ENCODE measurements at regions not wholly inside any gene's neighbourhood (a gene's known extent, or its start where the extent isn't known, plus 50 kb on each side); places are given as distances from the start of the nearest gene placed in this dataset.
A peak's percentile ranks its signal among the peaks of the same experiment; 100 is the strongest.
"Not testable (repeated sequence)": the region's sequence is repeated elsewhere in the genome, so short reads cannot be mapped to it uniquely, and the experiment has no call there.

- DNase-seq (ENCODE audit: low read depth): no peak
Measured at GRCh38 chr4:131638781-131639180, 1510.3 kb upstream of the PCDH10 start.

GRCh38 chr4:131644619-131645018 lies 1504.5 kb upstream of the PCDH10 start:
- no peak for DNase-seq (ENCODE audit: low read depth)

GRCh38 chr4:131649227-131649626 lies 1499.9 kb upstream of the PCDH10 start:
- DNase-seq (ENCODE audit: low read depth): no peak

- DNase-seq (ENCODE audit: low read depth): no peak
Measured at GRCh38 chr4:131650951-131651350, 1498.1 kb upstream of the PCDH10 start.

- DNase-seq (ENCODE audit: low read depth): not testable (repeated sequence)
Measured at GRCh38 chr4:131683314-131683713, 1465.8 kb upstream of the PCDH10 start.

- no peak for DNase-seq (ENCODE audit: low read depth)
Measured at GRCh38 chr4:131721883-131722282, 1427.2 kb upstream of the PCDH10 start.

- not testable (repeated sequence) for DNase-seq (ENCODE audit: low read depth)
Measured at GRCh38 chr4:131723069-131723468, 1426.0 kb upstream of the PCDH10 start.

GRCh38 chr4:131724847-131725246 lies 1424.2 kb upstream of the PCDH10 start:
- DNase-seq (ENCODE audit: low read depth): peak; percentile 16

- DNase-seq (ENCODE audit: low read depth): not testable (repeated sequence)
Measured at GRCh38 chr4:131725521-131725920, 1423.6 kb upstream of the PCDH10 start.

- not testable (repeated sequence) for DNase-seq (ENCODE audit: low read depth)
Measured at GRCh38 chr4:131726940-131727339, 1422.2 kb upstream of the PCDH10 start.

GRCh38 chr4:131727418-131727817 lies 1421.7 kb upstream of the PCDH10 start:
- not testable (repeated sequence) for DNase-seq (ENCODE audit: low read depth)

- DNase-seq (ENCODE audit: low read depth): not testable (repeated sequence)
Measured at GRCh38 chr4:131729205-131729604, 1419.9 kb upstream of the PCDH10 start.

GRCh38 chr4:131729716-131730398 lies 1419.2 kb upstream of the PCDH10 start:
- DNase-seq (ENCODE audit: low read depth): not testable (repeated sequence)

- not testable (repeated sequence) for DNase-seq (ENCODE audit: low read depth)
Measured at GRCh38 chr4:131730574-131730973, 1418.5 kb upstream of the PCDH10 start.

GRCh38 chr4:131732034-131732630 lies 1417.0 kb upstream of the PCDH10 start:
- not testable (repeated sequence) for DNase-seq (ENCODE audit: low read depth)

GRCh38 chr4:131734321-131734720 lies 1414.8 kb upstream of the PCDH10 start:
- DNase-seq (ENCODE audit: low read depth): not testable (repeated sequence)

- not testable (repeated sequence) for DNase-seq (ENCODE audit: low read depth)
Measured at GRCh38 chr4:131734851-131735385, 1414.2 kb upstream of the PCDH10 start.

GRCh38 chr4:131738991-131739390 lies 1410.1 kb upstream of the PCDH10 start:
- not testable (repeated sequence) for DNase-seq (ENCODE audit: low read depth)

- DNase-seq (ENCODE audit: low read depth): not testable (repeated sequence)
Measured at GRCh38 chr4:131741836-131742235, 1407.3 kb upstream of the PCDH10 start.

GRCh38 chr4:131742536-131743205 lies 1406.4 kb upstream of the PCDH10 start:
- DNase-seq (ENCODE audit: low read depth): not testable (repeated sequence)

- DNase-seq (ENCODE audit: low read depth): not testable (repeated sequence)
Measured at GRCh38 chr4:131743348-131743747, 1405.7 kb upstream of the PCDH10 start.

- not testable (repeated sequence) for DNase-seq (ENCODE audit: low read depth)
Measured at GRCh38 chr4:131747203-131747602, 1401.9 kb upstream of the PCDH10 start.

- not testable (repeated sequence) for DNase-seq (ENCODE audit: low read depth)
Measured at GRCh38 chr4:131749224-131749623, 1399.9 kb upstream of the PCDH10 start.
